ENCODE measurements at regions not wholly inside any gene's neighbourhood (a gene's known extent, or its start where the extent isn't known, plus 50 kb on each side); places are given as distances from the start of the nearest gene placed in this dataset.

DNA sequence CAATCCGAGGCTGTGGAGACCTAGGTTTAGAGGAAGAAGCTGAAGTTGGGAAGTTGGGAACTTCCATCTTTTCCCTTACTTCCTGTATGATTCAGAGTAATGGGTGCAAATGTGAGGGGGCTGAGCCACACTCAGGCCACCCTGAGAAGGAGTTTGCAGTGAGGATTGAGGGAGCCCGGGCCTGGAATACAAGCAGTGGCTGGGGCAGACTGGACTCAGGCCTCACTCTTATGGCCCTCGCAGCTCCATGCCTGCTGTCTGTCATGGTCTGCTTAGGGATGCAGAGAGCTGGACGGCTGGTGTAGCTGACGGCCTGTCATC lies 73.7 kb upstream of the RAB4A start:
- intact Hi-C loops (cut with DNase I): no loop called here
- 88 to 92% (median 89%) methylated on average over 5 of the region's 5 CpGs for WGBS, 3 donors
- TF ChIP-seq POLR2A (IDR thresholded peaks at IDR 0.05): no peak
- no peak for TF ChIP-seq EP300 (IDR thresholded peaks at IDR 0.05)
- TF ChIP-seq, protein P1, sequence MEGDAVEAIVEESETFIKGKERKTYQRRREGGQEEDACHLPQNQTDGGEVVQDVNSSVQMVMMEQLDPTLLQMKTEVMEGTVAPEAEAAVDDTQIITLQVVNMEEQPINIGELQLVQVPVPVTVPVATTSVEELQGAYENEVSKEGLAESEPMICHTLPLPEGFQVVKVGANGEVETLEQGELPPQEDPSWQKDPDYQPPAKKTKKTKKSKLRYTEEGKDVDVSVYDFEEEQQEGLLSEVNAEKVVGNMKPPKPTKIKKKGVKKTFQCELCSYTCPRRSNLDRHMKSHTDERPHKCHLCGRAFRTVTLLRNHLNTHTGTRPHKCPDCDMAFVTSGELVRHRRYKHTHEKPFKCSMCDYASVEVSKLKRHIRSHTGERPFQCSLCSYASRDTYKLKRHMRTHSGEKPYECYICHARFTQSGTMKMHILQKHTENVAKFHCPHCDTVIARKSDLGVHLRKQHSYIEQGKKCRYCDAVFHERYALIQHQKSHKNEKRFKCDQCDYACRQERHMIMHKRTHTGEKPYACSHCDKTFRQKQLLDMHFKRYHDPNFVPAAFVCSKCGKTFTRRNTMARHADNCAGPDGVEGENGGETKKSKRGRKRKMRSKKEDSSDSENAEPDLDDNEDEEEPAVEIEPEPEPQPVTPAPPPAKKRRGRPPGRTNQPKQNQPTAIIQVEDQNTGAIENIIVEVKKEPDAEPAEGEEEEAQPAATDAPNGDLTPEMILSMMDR (IDR thresholded peaks at IDR 0.05): no peak
- H3K4me1 ChIP-seq (ENCODE audit: insufficient read depth): no peaks in the 10 kb centered on the region
- no peak for DNase-seq
- H3K36me3 ChIP-seq: no peaks in the 10 kb centered on the region
- no peak overlapping the region for H3K4me3 ChIP-seq
- H3K27ac ChIP-seq: no peak overlapping the region
- no peaks in the 10 kb centered on the region for H3K27me3 ChIP-seq
- no peaks in the 10 kb centered on the region for H3K9me3 ChIP-seq

DNA sequence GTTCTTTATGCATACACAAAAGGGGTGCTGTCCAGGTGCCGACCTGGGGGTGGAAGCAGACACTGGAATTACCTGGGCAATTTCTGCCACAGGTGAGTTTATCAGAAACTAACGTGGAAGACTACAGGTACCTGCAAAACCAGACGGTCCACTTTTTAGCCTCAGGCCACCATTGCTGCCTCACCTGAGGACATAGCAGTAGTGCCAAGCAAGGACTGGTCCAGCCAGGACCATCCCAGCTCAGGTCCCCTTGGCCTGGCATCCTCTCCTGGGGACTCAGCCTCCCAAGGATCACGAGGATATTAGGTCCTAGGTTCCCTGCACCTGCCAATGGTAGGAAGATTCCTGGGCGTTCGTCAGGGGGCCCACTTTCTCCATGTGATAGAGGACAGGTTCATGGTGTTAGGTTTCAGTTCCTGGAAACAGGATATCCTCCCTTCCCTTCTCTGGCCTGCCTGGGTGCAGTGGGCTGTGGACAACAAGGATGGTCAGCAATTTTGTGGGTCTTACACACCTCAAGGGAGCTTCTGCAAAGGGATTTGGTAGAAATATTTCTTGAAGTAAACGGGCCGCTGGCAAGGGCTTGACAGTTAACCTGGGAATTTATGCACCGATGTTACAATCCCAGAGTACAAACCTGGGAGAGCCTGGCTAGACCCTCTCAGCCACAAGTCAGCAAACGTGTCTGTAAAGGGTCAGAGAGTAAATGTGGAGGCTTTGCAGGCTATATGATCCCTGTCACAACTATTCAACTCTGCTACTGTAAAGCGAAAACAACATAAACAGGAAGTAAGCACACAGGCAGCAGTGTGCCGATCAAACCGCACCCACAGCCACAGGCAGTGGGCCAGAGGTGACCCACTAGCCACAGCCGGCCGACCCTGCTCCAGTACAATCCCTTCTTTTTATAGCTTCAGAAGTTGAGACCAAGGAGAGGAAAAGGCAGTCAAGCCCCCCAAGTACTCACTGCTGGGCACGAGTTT lies 71.4 kb upstream of the RAB4A start:
- no peak for TF ChIP-seq POLR2A (IDR thresholded peaks at IDR 0.05)
- TF ChIP-seq EP300 (IDR thresholded peaks at IDR 0.05): no peak
- TF ChIP-seq, protein P1 (IDR thresholded peaks at IDR 0.05): no peak
- 60 to 70% (median 61%) methylated on average over 16 of the region's 16 CpGs for WGBS, 3 donors
- Histone ChIP-seq H3K9me3 (no peaks in the 10 kb centered on the region), H3K27me3 (no peaks in the 10 kb centered on the region), H3K4me3 (no peak overlapping the region), H3K4me1 (ENCODE audit: insufficient read depth) (peaks cover 9% of the 10 kb centered on the region), H3K27ac (no peak overlapping the region), H3K36me3 (no peaks in the 10 kb centered on the region)
- no peak for DNase-seq
- intact Hi-C loops (cut with DNase I): no loop called here

DNA sequence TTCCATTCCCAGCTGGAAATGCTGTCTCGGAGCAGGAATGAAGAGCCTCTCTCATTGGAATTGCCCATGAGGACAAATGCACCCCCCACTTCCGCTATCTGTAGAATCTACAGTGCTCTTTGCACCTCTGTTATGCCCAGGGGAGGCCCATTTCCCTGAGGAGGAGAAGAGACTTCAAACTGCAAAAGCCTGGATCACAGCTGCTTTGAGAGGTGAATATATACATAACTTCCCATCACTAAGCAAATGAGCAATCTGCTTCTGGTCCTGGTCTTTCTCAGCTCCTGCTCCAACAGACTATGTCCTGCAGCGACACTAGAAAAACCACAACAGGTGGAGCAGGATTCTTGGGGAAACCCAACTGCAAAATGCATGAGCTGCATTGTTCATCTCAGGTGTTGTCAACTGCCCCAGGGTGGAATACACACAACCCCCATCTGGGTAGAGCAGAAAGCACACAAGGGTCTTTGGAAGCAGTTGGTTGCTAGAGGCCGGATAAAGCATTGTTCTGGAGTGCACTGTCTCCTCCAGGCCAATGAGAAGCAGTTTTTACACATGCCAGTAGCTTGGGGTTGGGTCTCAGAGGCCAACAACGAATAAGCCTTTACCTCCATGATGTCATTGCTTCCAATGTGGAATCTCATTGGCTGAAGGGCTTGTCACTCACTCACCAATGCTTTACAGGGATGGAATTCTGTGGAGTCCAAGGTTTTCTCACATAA lies 67.7 kb upstream of the RAB4A start:
- H3K27ac ChIP-seq: peak overlapping the region in 1 of 2 donors; percentile 39
- DNase-seq: peak in 2 of 5 donors; percentile 38 to 43
- intact Hi-C loops (cut with DNase I): no loop called here
- TF ChIP-seq EP300 (IDR thresholded peaks at IDR 0.05) (no peak), POLR2A (IDR thresholded peaks at IDR 0.05) (no peak)
- TF ChIP-seq, protein P1 (IDR thresholded peaks at IDR 0.05): no peak
- H3K4me3 ChIP-seq: no peak overlapping the region
- no peaks in the 10 kb centered on the region for H3K27me3 ChIP-seq
- WGBS, 3 donors: 78 to 87% (median 85%) methylated on average over 5 of the region's 5 CpGs
- no peaks in the 10 kb centered on the region for H3K9me3 ChIP-seq
- H3K36me3 ChIP-seq: no peaks in the 10 kb centered on the region
- H3K4me1 ChIP-seq (ENCODE audit: insufficient read depth): peaks cover 19% of the 10 kb centered on the region

DNA sequence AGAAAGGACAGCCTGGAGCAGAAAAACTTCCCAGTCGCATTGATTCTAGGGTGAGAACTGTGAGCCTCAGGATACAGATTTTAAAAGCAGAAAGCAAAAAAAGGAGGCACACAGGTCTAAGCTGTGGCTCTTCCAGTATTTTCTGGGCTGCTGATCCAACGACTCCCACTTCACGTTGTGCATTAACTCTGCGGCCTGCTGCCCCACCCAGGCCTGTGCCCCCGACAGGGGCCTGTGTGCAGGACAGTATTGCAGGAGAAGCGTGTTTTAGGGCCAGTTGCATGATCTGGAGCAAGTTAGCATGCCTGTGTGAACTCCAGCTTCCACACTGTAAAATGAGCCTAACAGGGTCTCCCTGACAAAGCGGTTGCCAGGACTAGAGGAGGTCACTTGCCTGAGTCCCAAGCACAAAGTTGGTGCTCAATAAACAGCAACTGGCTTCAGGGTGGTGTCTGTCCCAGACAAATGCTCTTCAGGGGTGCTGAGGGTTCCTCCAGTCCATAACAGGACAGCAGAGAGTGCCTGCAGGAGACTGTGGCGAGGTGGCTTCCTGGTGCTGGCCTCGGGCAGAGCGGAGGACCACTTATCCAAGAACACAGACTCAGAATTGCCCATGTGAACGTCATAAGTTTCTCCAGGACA lies 66.8 kb upstream of the RAB4A start:
- no peak for DNase-seq
- H3K27me3 ChIP-seq: no peaks in the 10 kb centered on the region
- TF ChIP-seq POLR2A (IDR thresholded peaks at IDR 0.05): no peak
- TF ChIP-seq, protein P1 (IDR thresholded peaks at IDR 0.05): no peak
- no peak for TF ChIP-seq EP300 (IDR thresholded peaks at IDR 0.05)
- no peaks in the 10 kb centered on the region for H3K36me3 ChIP-seq
- H3K4me1 ChIP-seq (ENCODE audit: insufficient read depth): peaks cover 19% of the 10 kb centered on the region
- H3K9me3 ChIP-seq: no peaks in the 10 kb centered on the region
- intact Hi-C loops (cut with DNase I): no loop called here
- WGBS, 3 donors: 82 to 95% (median 92%) methylated on average over 11 of the region's 11 CpGs
- H3K4me3 ChIP-seq: no peak overlapping the region
- peak overlapping the region in 1 of 2 donors; percentile 67 for H3K27ac ChIP-seq

Data from ovary (tissue), 7 donors.